Left colon (tissue), 2 donors: ENCODE measurements at regions not wholly inside any gene's neighbourhood (a gene's known extent, or its start where the extent isn't known, plus 50 kb on each side); places are given as distances from the start of the nearest gene placed in this dataset.
"Not testable (repeated sequence)": the region's sequence is repeated elsewhere in the genome, so short reads cannot be mapped to it uniquely, and the experiment has no call there.

Experiments
- ATAC-seq: fragments of 200-7000 bp; cut with Tn5 transposase; one replicate; pipeline ENCODE4 v1.9.1; 2020; ENCODE audit warnings: mild to moderate bottlenecking, moderate library complexity
- DNase-seq, 2 donors: peaks; one replicate each; pipeline ENCODE4 v3.0.0-alpha.2; 2020
- intact Hi-C, 2 donors: fragments of 100-400 bp; cut with DNase I in 1 of 2; cut with micrococcal nuclease in 1 of 2; formaldehyde crosslinking; loops; one replicate each; pipeline versions ENCODE4 v1.11.2 to v1.14.0; 2022; cut with DNase I, micrococcal nuclease
- donor health status: DM: no; HTN: no; CAD: no.
- donor health status: DM: yes; HTN: yes; CAD: no.

GRCh38 chr3:177608443-177608842, 411.2 kb upstream of the TBL1XR1 start:
- intact Hi-C loops = no loop called here
- ATAC-seq (no peak), DNase-seq (no peak)

- ATAC-seq (no peak), DNase-seq (no peak)
These were observed 412.3 kb upstream of the TBL1XR1 start for GRCh38 chr3:177609613-177610012.

GRCh38 chr3:177610262-177610661, 413.0 kb upstream of the TBL1XR1 start:
- intact Hi-C loops = no loop called here

More at GRCh38 chr3:177609613-177610012, 412.3 kb upstream of the TBL1XR1 start:
- intact Hi-C loops = no loop called here

GRCh38 chr3:177610686-177611633, 413.7 kb upstream of the TBL1XR1 start:
- intact Hi-C loops = no loop called here
- DNase-seq (peak; percentile 61 to 88), ATAC-seq (peak; percentile 76)

More at GRCh38 chr3:177610262-177610661, 413.0 kb upstream of the TBL1XR1 start:
- ATAC-seq (no peak), DNase-seq (no peak)

GRCh38 chr3:177611752-177612334, 414.6 kb upstream of the TBL1XR1 start:
- ATAC-seq (peak; percentile 76), DNase-seq (no peak)
- intact Hi-C loops = no loop called here

GRCh38 chr3:177613901-177614300, 416.6 kb upstream of the TBL1XR1 start:
- no peak for ATAC-seq
- intact Hi-C loops = no loop called here
- no peak for DNase-seq

- ATAC-seq = peak; percentile 44
- DNase-seq = peak; percentile 52 to 61
- intact Hi-C loops = no loop called here
These were observed 417.7 kb upstream of the TBL1XR1 start for GRCh38 chr3:177615015-177615414.

- no peak for ATAC-seq
- intact Hi-C loops = no loop called here
- no peak for DNase-seq
These were observed 421.8 kb upstream of the TBL1XR1 start for GRCh38 chr3:177618873-177619733.

GRCh38 chr3:177620073-177620472, 422.8 kb upstream of the TBL1XR1 start:
- DNase-seq (no peak), ATAC-seq (no peak)
- intact Hi-C loops = no loop called here

GRCh38 chr3:177622520-177622919, 425.2 kb upstream of the TBL1XR1 start:
- ATAC-seq = peak; percentile 32
- intact Hi-C loops = no loop called here
- DNase-seq = no peak

- ATAC-seq (peak; percentile 47), DNase-seq (no peak)
- intact Hi-C loops = no loop called here
These were observed 425.8 kb upstream of the TBL1XR1 start for GRCh38 chr3:177622982-177623617.

GRCh38 chr3:177624528-177625495, 427.5 kb upstream of the TBL1XR1 start:
- intact Hi-C loops = no loop called here
- ATAC-seq (peak; percentile 96), DNase-seq (no peak)

GRCh38 chr3:177626045-177626444, 428.8 kb upstream of the TBL1XR1 start:
- DNase-seq (no peak), ATAC-seq (no peak)
- intact Hi-C loops = no loop called here

- intact Hi-C loops, ATAC-seq, DNase-seq: not testable (repeated sequence)
These were observed 430.9 kb upstream of the TBL1XR1 start for GRCh38 chr3:177628095-177628719.

GRCh38 chr3:177629276-177629675, 432.0 kb upstream of the TBL1XR1 start:
- ATAC-seq (no peak), DNase-seq (no peak)
- intact Hi-C loops = no loop called here

- DNase-seq = no peak
- intact Hi-C loops = no loop called here
- no peak for ATAC-seq
These were observed 436.5 kb upstream of the TBL1XR1 start for GRCh38 chr3:177633671-177634207.

- ATAC-seq, intact Hi-C loops: not testable (repeated sequence)
These were observed 438.4 kb upstream of the TBL1XR1 start for GRCh38 chr3:177635601-177636106.

More at GRCh38 chr3:177635601-177636106, 438.4 kb upstream of the TBL1XR1 start:
- not testable (repeated sequence) for DNase-seq
